Trophoblast cell (in vitro differentiated cells and primary cell): ENCODE measurements at regions not wholly inside any gene's neighbourhood (a gene's known extent, or its start where the extent isn't known, plus 50 kb on each side); places are given as distances from the start of the nearest gene placed in this dataset.
"Not testable (repeated sequence)": the region's sequence is repeated elsewhere in the genome, so short reads cannot be mapped to it uniquely, and the experiment has no call there.

ENCODE experiments used
- DNase-seq, 2 donors: peaks; one replicate each; pipeline ENCODE4 v3.0.0-alpha.2; 2016
- H2AFZ ChIP-seq: 2 replicates; pipeline ENCODE4 v1.6.1; 2013; ENCODE audit warnings: low read length, moderate library complexity, mild to moderate bottlenecking; ENCODE audit not compliant: insufficient read depth, poor library complexity
- H2AK5ac ChIP-seq: 2 replicates; pipeline ENCODE4 v1.6.1; 2013; ENCODE audit warnings: mild to moderate bottlenecking, low read length
- H2BK120ac ChIP-seq: 2 replicates; pipeline ENCODE4 v1.6.1; 2013; ENCODE audit warnings: low read length, mild to moderate bottlenecking, moderate library complexity; ENCODE audit not compliant: insufficient read depth, poor library complexity
- H2BK12ac ChIP-seq: 2 replicates; pipeline ENCODE4 v1.6.1; 2013; ENCODE audit warnings: mild to moderate bottlenecking, low read length, moderate library complexity
- H2BK5ac ChIP-seq: 2 replicates; pipeline ENCODE4 v1.6.1; 2013; ENCODE audit warnings: low read length, low read depth, moderate library complexity, mild to moderate bottlenecking; ENCODE audit not compliant: poor library complexity
- H3K14ac ChIP-seq: 2 replicates; pipeline ENCODE4 v1.6.1; 2013; ENCODE audit warnings: mild to moderate bottlenecking, low read length
- H3K18ac ChIP-seq: 2 replicates; pipeline ENCODE4 v1.6.1; 2013; ENCODE audit warnings: mild to moderate bottlenecking, low read length
- H3K23ac ChIP-seq: 2 replicates; pipeline ENCODE4 v1.6.1; 2013; ENCODE audit warnings: low read length
- H3K27ac ChIP-seq: 2 replicates; pipeline ENCODE4 v1.5.1; 2013; ENCODE audit warnings: low read depth, mild to moderate bottlenecking, inconsistent platforms, low read length, moderate library complexity
- H3K27me3 ChIP-seq: 2 replicates; pipeline ENCODE4 v1.6.1; 2013; ENCODE audit warnings: inconsistent platforms, mild to moderate bottlenecking, low read length, moderate library complexity; ENCODE audit not compliant: insufficient read depth
- H3K36me3 ChIP-seq, 2 experiments: 1 replicate in 1 of 2; 2 replicates in 1 of 2; pipeline ENCODE4 v1.6.1; 2013; ENCODE audit warnings: low read length in 2 of 2, mild to moderate bottlenecking in 2 of 2, moderate library complexity in 1 of 2; ENCODE audit not compliant: insufficient read depth in 2 of 2, control insufficient read depth in 1 of 2
- H3K4ac ChIP-seq: 2 replicates; pipeline ENCODE4 v1.6.1; 2013; ENCODE audit warnings: low read depth, mild to moderate bottlenecking, low read length, moderate library complexity
- H3K4me1 ChIP-seq, 2 experiments: 1 replicate in 1 of 2; 2 replicates in 1 of 2; pipeline ENCODE4 v1.6.1; 2013; ENCODE audit warnings: low read length in 2 of 2, mild to moderate bottlenecking in 2 of 2, moderate library complexity in 1 of 2; ENCODE audit not compliant: insufficient read depth in 2 of 2, control insufficient read depth in 1 of 2
- H3K4me2 ChIP-seq: 2 replicates; pipeline ENCODE4 v1.6.1; 2013; ENCODE audit warnings: inconsistent platforms, mild to moderate bottlenecking, low read length, moderate library complexity
- H3K4me3 ChIP-seq: 2 replicates; pipeline ENCODE4 v1.5.1; 2013; ENCODE audit warnings: mild to moderate bottlenecking, low read depth, low read length, inconsistent platforms
- H3K79me1 ChIP-seq: one replicate; pipeline ENCODE4 v1.6.1; 2013; ENCODE audit warnings: low read length
- H3K79me2 ChIP-seq: 2 replicates; pipeline ENCODE4 v1.6.1; 2013; ENCODE audit warnings: low read length, mild to moderate bottlenecking; ENCODE audit not compliant: control insufficient read depth, insufficient read depth, poor library complexity
- H3K9ac ChIP-seq: 2 replicates; pipeline ENCODE4 v1.6.1; 2013; ENCODE audit warnings: mild to moderate bottlenecking, low read length
- H3K9me3 ChIP-seq: 2 replicates; pipeline ENCODE4 v1.6.1; 2013; ENCODE audit warnings: low read depth, mild to moderate bottlenecking, control low read depth, inconsistent platforms, low read length; ENCODE audit not compliant: insufficient read depth
- H4K12ac ChIP-seq: 2 replicates; pipeline ENCODE4 v1.6.1; 2013; ENCODE audit warnings: low read depth, mild to moderate bottlenecking, low read length, moderate library complexity
- H4K8ac ChIP-seq: 2 replicates; pipeline ENCODE4 v1.6.1; 2013; ENCODE audit warnings: low read depth, mild to moderate bottlenecking, low read length, moderate library complexity
- H4K91ac ChIP-seq: one replicate; pipeline ENCODE4 v1.6.1; 2013; ENCODE audit warnings: low read depth, mild to moderate bottlenecking, low read length, moderate library complexity
- WGBS: extraction: QIAGEN DNeasy Blood & Tissue Kit; methylation state at CpG from one replicate; pipeline ENCODE4 v1.1.7; 2013; ENCODE audit warnings: missing lambda C conversion rate; ENCODE audit not compliant: insufficient read length, insufficient coverage; ENCODE audit errors: extremely low coverage; 5-methylcytosine and 5-hydroxymethylcytosine counted together

- no peak overlapping the region for H2AFZ ChIP-seq
- H4K8ac ChIP-seq = no peak overlapping the region
- no peak overlapping the region for H4K12ac ChIP-seq
- peak; percentile 84 to 94 for DNase-seq
- no peaks in the 10 kb centered on the region for H3K36me3 ChIP-seq
- no peak overlapping the region for H3K4me2 ChIP-seq
- no peak overlapping the region for H2BK12ac ChIP-seq
- no peaks in the 10 kb centered on the region for H3K4me1 ChIP-seq
- no peak overlapping the region for H3K27ac ChIP-seq
- no peaks in the 10 kb centered on the region for H3K79me1 ChIP-seq
- H3K27me3 ChIP-seq = no peaks in the 10 kb centered on the region
- no peak overlapping the region for H2BK120ac ChIP-seq
- no peaks in the 10 kb centered on the region for H3K9me3 ChIP-seq
- no peak overlapping the region for H3K4me3 ChIP-seq
- no CpG with 5 or more reads among the region's 15 CpGs for WGBS
- no peak overlapping the region for H3K18ac ChIP-seq
- no peak overlapping the region for H3K23ac ChIP-seq
- H2AK5ac ChIP-seq = no peak overlapping the region
- H2BK5ac ChIP-seq = no peak overlapping the region
- H3K79me2 ChIP-seq = no peaks in the 10 kb centered on the region
- no peak overlapping the region for H3K14ac ChIP-seq
- H4K91ac ChIP-seq = no peak overlapping the region
- H3K9ac ChIP-seq = no peak overlapping the region
- no peak overlapping the region for H3K4ac ChIP-seq
Measured at GRCh38 chr4:12633053-12633651, 851.0 kb downstream of the RAB28 start.

GRCh38 chr4:12615822-12616221 lies 868.3 kb downstream of the RAB28 start:
- H3K4ac ChIP-seq = no peak overlapping the region
- H3K79me1 ChIP-seq = peaks cover 5% of the 10 kb centered on the region
- H3K4me2 ChIP-seq = no peak overlapping the region
- H3K27ac ChIP-seq = no peak overlapping the region
- no peak overlapping the region for H4K12ac ChIP-seq
- H3K18ac ChIP-seq = peak overlapping the region; percentile 54
- no peaks in the 10 kb centered on the region for H3K9me3 ChIP-seq
- H3K4me3 ChIP-seq = no peak overlapping the region
- no CpG with 5 or more reads among the region's 7 CpGs for WGBS
- H3K27me3 ChIP-seq = no peaks in the 10 kb centered on the region
- H2AFZ ChIP-seq = no peak overlapping the region
- H3K4me1 ChIP-seq = peaks cover 12 to 13% of the 10 kb centered on the region in 2 experiments
- H3K36me3 ChIP-seq = no peaks in the 10 kb centered on the region
- H3K23ac ChIP-seq = no peak overlapping the region
- no peak overlapping the region for H3K9ac ChIP-seq
- H2BK5ac ChIP-seq = peak overlapping the region; percentile 5
- DNase-seq = peak; percentile 84 to 93
- peaks cover 1% of the 10 kb centered on the region for H3K79me2 ChIP-seq
- no peak overlapping the region for H4K8ac ChIP-seq
- peak overlapping the region; percentile 30 for H2BK12ac ChIP-seq
- no peak overlapping the region for H2AK5ac ChIP-seq
- peak overlapping the region; percentile 75 for H4K91ac ChIP-seq
- no peak overlapping the region for H2BK120ac ChIP-seq
- H3K14ac ChIP-seq = peak overlapping the region; percentile 29

GRCh38 chr4:12612876-12613275 lies 871.3 kb downstream of the RAB28 start:
- Histone ChIP-seq H3K9ac (no peak overlapping the region), H3K18ac (no peak overlapping the region), H2BK5ac (no peak overlapping the region), H2BK120ac (no peak overlapping the region), H2AFZ (no peak overlapping the region), H3K36me3 (no peaks in the 10 kb centered on the region), H3K14ac (no peak overlapping the region), H2BK12ac (no peak overlapping the region), H3K4me3 (no peak overlapping the region), H4K8ac (no peak overlapping the region), H3K9me3 (no peaks in the 10 kb centered on the region), H3K79me1 (peaks cover 5% of the 10 kb centered on the region), H3K4me1 (peaks cover 9 to 11% of the 10 kb centered on the region in 2 experiments), H3K23ac (no peak overlapping the region), H4K91ac (no peak overlapping the region), H2AK5ac (no peak overlapping the region), H3K4ac (no peak overlapping the region), H4K12ac (no peak overlapping the region), H3K27ac (no peak overlapping the region), H3K79me2 (peaks cover 1% of the 10 kb centered on the region), H3K4me2 (no peak overlapping the region), H3K27me3 (no peaks in the 10 kb centered on the region)
- DNase-seq = no peak
- WGBS = no CpG with 5 or more reads among the region's 4 CpGs

GRCh38 chr4:12609212-12609875 lies 874.8 kb downstream of the RAB28 start:
- DNase-seq = not testable (repeated sequence)
- WGBS = no CpG with 5 or more reads among the region's 33 CpGs

More at GRCh38 chr4:12609212-12609875, 874.8 kb downstream of the RAB28 start:
- not testable (repeated sequence) for H2BK5ac ChIP-seq, H3K23ac ChIP-seq, H2AFZ ChIP-seq, H2AK5ac ChIP-seq, H3K9me3 ChIP-seq, H3K14ac ChIP-seq, H3K18ac ChIP-seq, H4K91ac ChIP-seq, H3K4ac ChIP-seq, H4K8ac ChIP-seq, H3K36me3 ChIP-seq, H3K27me3 ChIP-seq, H4K12ac ChIP-seq, H3K79me1 ChIP-seq, H3K27ac ChIP-seq, H3K4me1 ChIP-seq, H3K4me3 ChIP-seq, H3K79me2 ChIP-seq, H3K9ac ChIP-seq, H2BK12ac ChIP-seq, H2BK120ac ChIP-seq, H3K4me2 ChIP-seq
